HCT116 (cell line): ENCODE measurements at regions not wholly inside any gene's neighbourhood (a gene's known extent, or its start where the extent isn't known, plus 50 kb on each side); places are given as distances from the start of the nearest gene placed in this dataset.

ENCODE experiments used
- ATAC-seq: fragments of 200-7000 bp; cut with Tn5 transposase; 2 replicates; pipeline ENCODE4 v1.9.1; 2020; ENCODE audit warnings: mild to moderate bottlenecking, moderate library complexity
- BruUV-seq: library from RNA; stranded (reverse); fragments of 400-500 nt; replicated peaks from 2 replicates; lab custom pipeline; 2021; lab: Mats Ljungman, UMichigan
- CTCF ChIA-PET: fragments of 300-600 bp; sonication (Branson Sonifier 250); formaldehyde crosslinking; loops from one replicate; lab custom pipeline; 2021; ENCODE audit warnings: antibody characterized with exemption; lab: Charles Lee
- POLR2A ChIA-PET: fragments of 300-600, 350-600 bp; sonication (Branson Sonifier 250); formaldehyde crosslinking; loops from one replicate; lab custom pipeline; 2021; ENCODE audit warnings: antibody characterized with exemption; lab: Charles Lee
- RAD21 ChIA-PET, 2 experiments: fragments of 300-600 bp; sonication (Branson Sonifier 250); formaldehyde crosslinking; loops; one replicate each; lab custom pipeline; 2023; ENCODE audit warnings: low total read pairs in 2 of 2; ENCODE audit not compliant: uncharacterized antibody in 2 of 2, unreplicated experiment in 2 of 2, low non-redundant PET in 1 of 2; lab: Charles Lee
- DNase-seq: peaks from one replicate; pipeline ENCODE4 v3.0.0-alpha.2; 2010; ENCODE audit warnings: low read depth, low spot score
- H2AFZ ChIP-seq: fragments of 200-600 bp; shearing (Covaris generic), sonication (generic); 2 replicates; pipeline ENCODE4 v1.6.1; 2017; ENCODE audit warnings: low read depth, mixed run types, mixed read lengths, antibody characterized with exemption, low read length; ENCODE audit not compliant: poor library complexity, severe bottlenecking
- H3K27ac ChIP-seq: 2 replicates; pipeline ENCODE4 v1.5.1; 2012; ENCODE audit warnings: low read depth, low read length
- H3K27me3 ChIP-seq: fragments of 200-600 bp; sonication (generic); 2 replicates; pipeline ENCODE4 v1.6.1; 2016; ENCODE audit warnings: mixed run types, low read length, mixed read lengths; ENCODE audit not compliant: insufficient read depth
- H3K36me3 ChIP-seq, 2 experiments: fragments of 200-500 bp in 1 of 2; fragments of 200-600 bp in 1 of 2; sonication (Bioruptor generic) in 1 of 2; sonication (generic) in 1 of 2; 2 replicates each; pipeline versions ENCODE4 v1.5.1 to v1.6.1; 2014 to 2016; ENCODE audit warnings: low read length in 2 of 2, inconsistent platforms in 1 of 2, mixed read lengths in 1 of 2, mixed run types in 1 of 2; ENCODE audit not compliant: insufficient read depth in 2 of 2, control insufficient read depth in 1 of 2
- H3K4me1 ChIP-seq, 2 experiments: fragments of 200-600 bp in 1 of 2; sonication (generic) in 1 of 2; 2 replicates each; pipeline versions ENCODE4 v1.5.1 to v1.6.1; 2012 to 2017; ENCODE audit warnings: low read length in 2 of 2, inconsistent platforms in 1 of 2, mild to moderate bottlenecking in 1 of 2, mixed read lengths in 1 of 2, mixed run types in 1 of 2, moderate library complexity in 1 of 2; ENCODE audit not compliant: insufficient read depth in 2 of 2, control insufficient read depth in 1 of 2
- H3K4me2 ChIP-seq: fragments of 200-600 bp; sonication (generic); 2 replicates; pipeline ENCODE4 v1.6.1; 2017; ENCODE audit warnings: mixed run types, low read length, mixed read lengths
- H3K4me3 ChIP-seq, 2 experiments: fragments of 200-600 bp in 1 of 2; sonication (generic) in 1 of 2; replicated peaks in 1 of 2; 2 replicates each; pipeline ENCODE4 v1.5.1; 2011 to 2016; ENCODE audit warnings: low read length in 2 of 2, control low read depth in 1 of 2, low read depth in 1 of 2, mild to moderate bottlenecking in 1 of 2, mixed read lengths in 1 of 2, mixed run types in 1 of 2
- H3K79me2 ChIP-seq: fragments of 200-600 bp; sonication (generic); 2 replicates; pipeline ENCODE4 v1.6.1; 2017; ENCODE audit warnings: mild to moderate bottlenecking, mixed run types, low read length, moderate library complexity, mixed read lengths; ENCODE audit not compliant: insufficient read depth
- H3K9ac ChIP-seq: fragments of 200-600 bp; sonication (generic); 2 replicates; pipeline ENCODE4 v1.6.1; 2016; ENCODE audit warnings: low read length, mixed read lengths
- H3K9me2 ChIP-seq: fragments of 200-600 bp; sonication (generic), shearing (Covaris generic); 2 replicates; pipeline ENCODE4 v1.6.1; 2017; ENCODE audit warnings: mixed run types, mild to moderate bottlenecking, moderate library complexity; ENCODE audit not compliant: insufficient read depth
- H3K9me3 ChIP-seq, 2 experiments: fragments of 200-500 bp in 1 of 2; fragments of 200-600 bp in 1 of 2; sonication (Bioruptor generic) in 1 of 2; sonication (generic) in 1 of 2; 2 replicates each; pipeline ENCODE4 v1.6.1; 2014 to 2017; ENCODE audit warnings: low read length in 2 of 2, mixed read lengths in 2 of 2, inconsistent platforms in 1 of 2, low read depth in 1 of 2, mild to moderate bottlenecking in 1 of 2, mixed run types in 1 of 2, moderate library complexity in 1 of 2; ENCODE audit not compliant: control insufficient read depth in 1 of 2, insufficient read depth in 1 of 2
- H4K20me1 ChIP-seq: fragments of 200-600 bp; sonication (generic), shearing (Covaris generic); 2 replicates; pipeline ENCODE4 v1.6.1; 2017; ENCODE audit warnings: mixed run types, mild to moderate bottlenecking, moderate library complexity; ENCODE audit not compliant: insufficient read depth
- CBX3 ChIP-seq: IDR thresholded peaks from 2 replicates; pipeline ENCODE4 v1.6.1; 2012; ENCODE audit warnings: low read depth
- CEBPB ChIP-seq: IDR thresholded peaks from 2 replicates; pipeline ENCODE4 v1.6.1; 2012; ENCODE audit warnings: low read depth
- EZH2 ChIP-seq: fragments of 200-600 bp; sonication (generic); IDR thresholded peaks from 2 replicates; pipeline ENCODE4 v1.6.1; 2017; ENCODE audit warnings: antibody characterized with exemption, mixed run types
- EZH2phosphoT487 ChIP-seq: fragments of 200-600 bp; IDR thresholded peaks from 2 replicates; pipeline ENCODE4 v1.6.1; 2018; ENCODE audit warnings: antibody characterized with exemption, borderline replicate concordance
- FOSL1 ChIP-seq: IDR thresholded peaks from 2 replicates; pipeline ENCODE4 v1.6.1; 2012; ENCODE audit warnings: low read depth
- JUND ChIP-seq: IDR thresholded peaks from 2 replicates; pipeline ENCODE4 v1.6.1; 2012
- SIN3A ChIP-seq: IDR thresholded peaks from 2 replicates; pipeline ENCODE4 v1.6.1; 2012; ENCODE audit warnings: low read depth
- SP1 ChIP-seq: IDR thresholded peaks from 2 replicates; pipeline ENCODE4 v1.6.1; 2012; ENCODE audit warnings: low read depth
- SRF ChIP-seq: IDR thresholded peaks from 2 replicates; pipeline ENCODE4 v1.6.1; 2012; ENCODE audit warnings: low read depth
- TCF7L2 ChIP-seq: IDR thresholded peaks from 2 replicates; pipeline ENCODE4 v1.7.0; 2011; ENCODE audit warnings: borderline replicate concordance, inconsistent platforms; ENCODE audit not compliant: insufficient read depth, insufficient read length; ENCODE audit errors: extremely low read depth
- YY1 ChIP-seq: IDR thresholded peaks from 2 replicates; pipeline ENCODE4 v1.6.1; 2011; ENCODE audit warnings: low read length, low read depth, moderate library complexity, mild to moderate bottlenecking; ENCODE audit not compliant: insufficient replicate concordance; ENCODE audit errors: extremely low read depth
- ZNF274 ChIP-seq: fragments of 200-500 bp; sonication (Bioruptor generic); IDR thresholded peaks from 2 replicates; pipeline ENCODE4 v1.6.1; 2014; ENCODE audit warnings: mild to moderate bottlenecking, low read depth, low read length, inconsistent platforms
- intact Hi-C: fragments of 100-400 bp; cut with micrococcal nuclease; formaldehyde crosslinking; loops from 2 replicates; pipeline ENCODE4 v1.10.0; 2022
- TF ChIP-seq, protein P1 (sequence below): IDR thresholded peaks from 2 replicates; pipeline ENCODE4 v1.6.1; 2011; ENCODE audit warnings: mild to moderate bottlenecking, low read length, moderate library complexity; ENCODE audit not compliant: insufficient replicate concordance; ENCODE audit errors: extremely low read depth
- TF ChIP-seq, protein P2 (sequence below): IDR thresholded peaks from 2 replicates; pipeline ENCODE4 v1.6.1; 2012

DNA sequence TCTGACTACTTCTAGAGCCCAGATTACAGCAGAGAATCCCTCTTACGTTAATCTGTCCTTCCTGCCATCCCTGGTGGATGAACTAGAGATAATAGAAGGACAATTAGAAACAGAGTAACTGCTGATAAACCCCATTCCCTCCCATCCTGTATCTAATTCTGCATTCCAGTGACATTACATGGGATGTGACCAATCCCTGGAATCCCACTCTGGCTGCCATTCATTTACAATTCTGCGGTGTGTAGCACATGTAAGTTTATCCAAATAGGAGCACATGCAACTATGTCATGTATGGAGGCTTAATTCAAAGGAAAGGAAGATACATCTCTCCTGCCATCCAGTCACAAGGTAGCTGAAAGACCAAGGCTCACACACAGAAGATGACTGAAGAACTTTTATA lies 339.5 kb downstream of the GPAT3 start:
- Histone ChIP-seq H2AFZ (no peak overlapping the region), H3K79me2 (no peaks in the 10 kb centered on the region), H4K20me1 (no peaks in the 10 kb centered on the region), H3K27me3 (no peaks in the 10 kb centered on the region), H3K9me2 (no peaks in the 10 kb centered on the region; the same call in 1 of the 2 replicates), H3K4me1 (no peaks in the 10 kb centered on the region), H3K36me3 (no peaks in the 10 kb centered on the region), H3K4me2 (no peak overlapping the region), H3K9me3 (no peaks in the 10 kb centered on the region), H3K27ac (no peak overlapping the region), H3K4me3 (no peak overlapping the region), H3K9ac (no peak overlapping the region)
- TF ChIP-seq YY1, result no peak
- no peak for TF ChIP-seq EZH2
- TF ChIP-seq ZNF274, result no peak
- TF ChIP-seq EZH2phosphoT487, result no peak
- no peak for TF ChIP-seq SIN3A
- TF ChIP-seq TCF7L2, result no peak
- no peak for TF ChIP-seq SP1
- TF ChIP-seq, protein P1, sequence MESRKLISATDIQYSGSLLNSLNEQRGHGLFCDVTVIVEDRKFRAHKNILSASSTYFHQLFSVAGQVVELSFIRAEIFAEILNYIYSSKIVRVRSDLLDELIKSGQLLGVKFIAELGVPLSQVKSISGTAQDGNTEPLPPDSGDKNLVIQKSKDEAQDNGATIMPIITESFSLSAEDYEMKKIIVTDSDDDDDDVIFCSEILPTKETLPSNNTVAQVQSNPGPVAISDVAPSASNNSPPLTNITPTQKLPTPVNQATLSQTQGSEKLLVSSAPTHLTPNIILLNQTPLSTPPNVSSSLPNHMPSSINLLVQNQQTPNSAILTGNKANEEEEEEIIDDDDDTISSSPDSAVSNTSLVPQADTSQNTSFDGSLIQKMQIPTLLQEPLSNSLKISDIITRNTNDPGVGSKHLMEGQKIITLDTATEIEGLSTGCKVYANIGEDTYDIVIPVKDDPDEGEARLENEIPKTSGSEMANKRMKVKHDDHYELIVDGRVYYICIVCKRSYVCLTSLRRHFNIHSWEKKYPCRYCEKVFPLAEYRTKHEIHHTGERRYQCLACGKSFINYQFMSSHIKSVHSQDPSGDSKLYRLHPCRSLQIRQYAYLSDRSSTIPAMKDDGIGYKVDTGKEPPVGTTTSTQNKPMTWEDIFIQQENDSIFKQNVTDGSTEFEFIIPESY, result no peak
- no peak for TF ChIP-seq FOSL1
- TF ChIP-seq CBX3, result no peak
- TF ChIP-seq CEBPB, result no peak
- TF ChIP-seq, protein P2, sequence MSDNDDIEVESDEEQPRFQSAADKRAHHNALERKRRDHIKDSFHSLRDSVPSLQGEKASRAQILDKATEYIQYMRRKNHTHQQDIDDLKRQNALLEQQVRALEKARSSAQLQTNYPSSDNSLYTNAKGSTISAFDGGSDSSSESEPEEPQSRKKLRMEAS, result no peak
- TF ChIP-seq JUND, result no peak
- TF ChIP-seq SRF, result no peak
- ATAC-seq, result no peak
- intact Hi-C loops, result no loop called here
- POLR2A ChIA-PET, result no interaction called here
- no TSS peak for BruUV-seq
- RAD21 ChIA-PET, result no interaction called here
- no peak for DNase-seq
- CTCF ChIA-PET, result no interaction called here
